Fibroblast of the conjunctiva (primary cell): ENCODE measurements at regions not wholly inside any gene's neighbourhood (a gene's known extent, or its start where the extent isn't known, plus 50 kb on each side); places are given as distances from the start of the nearest gene placed in this dataset.
"Not testable (repeated sequence)": the region's sequence is repeated elsewhere in the genome, so short reads cannot be mapped to it uniquely, and the experiment has no call there.

Experiments used
- DNase-seq: peaks from one replicate; pipeline ENCODE4 v3.0.0-alpha.2; 2010; ENCODE audit warnings: low read depth

DNA sequence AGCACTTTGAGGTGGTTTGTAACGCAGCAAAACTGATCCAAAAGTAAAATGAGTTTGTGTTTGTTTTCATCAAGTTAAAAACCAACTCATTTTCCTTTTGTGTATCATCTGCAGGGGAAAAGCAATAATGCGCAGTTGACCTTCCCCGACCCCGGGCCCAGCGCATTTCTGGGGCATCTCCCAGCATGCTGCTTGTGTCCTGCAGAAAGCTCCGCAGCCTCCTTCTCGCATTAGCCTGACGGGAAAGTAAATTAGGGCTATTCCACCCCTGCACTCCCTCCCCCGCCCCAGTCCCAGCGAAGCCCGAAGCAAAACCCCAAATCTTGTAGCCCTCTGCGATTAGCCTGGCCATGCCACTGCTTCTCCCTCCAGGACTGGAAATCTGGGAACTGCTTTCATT lies 82.0 kb upstream of the PPM1B start:
- DNase-seq, result no peak

DNA sequence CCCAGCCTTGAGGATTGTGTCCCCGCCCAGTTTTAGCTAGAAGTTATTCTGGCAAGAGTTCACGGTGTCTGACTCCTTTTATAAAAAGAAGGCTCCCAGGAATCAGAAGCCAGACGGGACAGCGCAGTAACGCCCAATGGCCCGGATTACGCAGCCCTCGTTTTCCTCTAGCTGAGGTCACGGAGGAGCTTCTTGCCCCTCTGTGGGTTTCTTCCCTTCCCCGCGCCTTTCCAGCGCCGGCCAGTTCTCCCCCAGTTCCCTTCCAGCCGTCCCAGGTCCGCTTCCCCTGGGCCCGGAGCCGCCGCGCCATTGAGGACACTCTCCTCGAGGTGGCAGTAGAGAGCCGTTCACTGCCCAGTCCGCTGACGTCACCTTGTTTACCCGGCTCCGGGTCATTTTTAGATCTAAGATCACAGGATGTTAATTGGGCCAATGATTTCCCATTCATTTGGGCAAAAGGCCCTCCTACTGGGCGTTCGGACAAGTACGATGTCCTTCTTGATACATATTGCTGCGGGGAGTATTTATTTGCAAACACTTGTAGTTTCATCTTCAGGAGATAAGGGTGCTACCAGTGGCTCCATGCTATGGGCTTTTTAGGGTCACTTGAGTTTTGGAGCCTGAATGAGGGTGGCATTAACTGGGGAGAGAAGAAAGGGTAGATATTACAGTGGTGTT lies 81.5 kb upstream of the PPM1B start:
- peak; percentile 38 for DNase-seq

DNA sequence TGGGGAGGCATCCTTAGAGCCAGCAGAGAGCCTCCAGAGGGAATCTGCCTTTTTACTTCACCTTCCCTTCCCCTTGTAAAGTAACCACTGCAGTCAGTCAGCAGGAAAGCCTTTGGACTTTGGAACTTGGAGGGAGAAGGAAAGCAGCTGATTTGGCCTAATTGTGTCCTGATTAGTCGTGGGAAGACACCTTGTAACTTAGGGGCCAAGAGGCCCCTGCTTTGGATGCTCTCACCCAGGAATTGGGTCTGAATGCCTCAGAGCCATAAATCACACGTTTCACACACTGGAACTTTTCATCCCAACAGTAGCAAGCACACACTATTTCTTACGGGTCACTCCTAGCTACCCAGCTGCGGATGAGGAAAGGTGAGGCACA lies 81.0 kb upstream of the PPM1B start:
- DNase-seq, result no peak

DNA sequence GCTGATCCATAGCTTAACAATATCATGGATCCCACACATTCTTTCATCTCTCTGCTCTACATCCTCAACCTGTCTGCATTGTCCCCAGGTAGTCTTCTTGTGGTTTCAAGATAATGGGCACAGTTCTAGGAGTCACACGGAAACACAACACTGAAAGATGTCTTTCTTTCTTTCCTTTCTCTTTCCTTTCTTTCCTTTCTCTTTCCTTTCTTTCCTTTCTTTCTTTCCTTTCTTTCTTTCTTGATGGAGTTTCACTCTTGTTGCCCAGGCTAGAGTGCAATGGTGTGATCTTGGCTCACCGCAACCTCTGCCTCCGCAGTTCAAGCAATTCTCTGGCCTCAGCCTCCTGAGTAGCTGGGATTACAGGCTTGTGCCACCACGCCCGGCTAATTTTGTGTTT lies 76.2 kb upstream of the PPM1B start:
- not testable (repeated sequence) for DNase-seq

DNA sequence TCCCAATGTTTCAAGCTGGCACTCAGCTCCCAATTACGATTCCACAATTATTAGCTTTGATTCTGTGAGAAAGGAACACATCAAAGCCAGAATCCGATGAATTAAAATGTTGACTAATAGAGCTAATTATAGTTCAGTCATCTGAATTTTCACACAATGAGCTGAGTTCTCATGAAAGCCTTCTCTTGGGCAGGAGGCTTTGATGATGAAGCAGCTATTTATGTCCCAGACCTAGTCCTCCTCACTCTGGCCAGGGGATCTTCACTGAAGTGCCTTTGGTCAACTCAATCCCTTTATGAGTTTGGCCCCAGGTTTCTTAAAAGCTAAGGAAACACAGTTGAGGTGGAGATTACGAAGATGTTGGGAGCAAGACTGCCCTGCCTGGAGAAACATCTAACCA lies 74.7 kb upstream of the PPM1B start:
- no peak for DNase-seq

DNA sequence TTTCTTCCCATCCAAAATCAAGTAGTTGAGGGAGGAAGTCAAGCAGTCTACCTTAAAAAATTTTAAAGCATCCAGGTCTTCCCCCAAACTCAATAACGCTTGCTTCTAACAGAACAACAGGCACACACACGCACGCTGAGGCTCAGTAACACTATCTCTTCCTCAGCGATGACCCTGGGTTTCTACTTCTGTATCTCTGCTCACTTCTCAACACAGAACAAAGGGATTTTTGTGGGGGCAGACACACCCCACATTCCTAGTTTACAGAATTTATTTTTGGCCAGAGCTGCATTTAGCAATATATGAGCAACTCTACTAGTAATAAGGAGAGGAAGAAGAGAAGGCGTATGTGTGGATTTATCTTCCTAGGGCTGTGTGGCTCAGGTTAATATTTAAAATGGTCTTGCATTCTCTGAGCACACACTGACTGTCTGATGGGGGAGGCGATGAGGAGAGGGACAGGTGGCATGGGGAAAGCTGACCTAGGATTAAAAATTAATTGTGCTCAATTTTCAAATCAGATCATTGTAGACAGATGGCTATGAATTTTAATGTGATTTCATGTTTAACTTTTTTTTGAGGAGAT lies 71.3 kb upstream of the PPM1B start:
- no peak for DNase-seq

DNA sequence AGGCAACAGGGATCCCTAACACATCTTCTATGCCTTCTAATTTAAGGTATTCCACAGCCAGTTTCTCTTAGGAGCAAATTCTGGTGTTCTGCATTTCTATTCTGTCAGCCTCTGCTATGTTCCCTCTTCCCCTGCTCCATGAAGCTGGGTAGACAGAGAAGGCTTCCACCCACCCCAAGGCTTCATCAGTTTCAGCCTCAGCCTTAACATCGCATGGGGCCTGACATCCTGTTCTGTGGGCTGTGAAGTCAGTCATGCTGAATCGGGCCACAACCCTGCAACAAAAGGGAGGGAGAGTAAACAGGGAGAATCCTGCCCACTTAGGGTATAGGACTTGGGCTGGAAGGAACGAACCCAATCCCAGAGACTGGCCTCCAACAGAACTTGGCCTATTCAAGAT lies 70.6 kb upstream of the PPM1B start:
- DNase-seq, result no peak

DNA sequence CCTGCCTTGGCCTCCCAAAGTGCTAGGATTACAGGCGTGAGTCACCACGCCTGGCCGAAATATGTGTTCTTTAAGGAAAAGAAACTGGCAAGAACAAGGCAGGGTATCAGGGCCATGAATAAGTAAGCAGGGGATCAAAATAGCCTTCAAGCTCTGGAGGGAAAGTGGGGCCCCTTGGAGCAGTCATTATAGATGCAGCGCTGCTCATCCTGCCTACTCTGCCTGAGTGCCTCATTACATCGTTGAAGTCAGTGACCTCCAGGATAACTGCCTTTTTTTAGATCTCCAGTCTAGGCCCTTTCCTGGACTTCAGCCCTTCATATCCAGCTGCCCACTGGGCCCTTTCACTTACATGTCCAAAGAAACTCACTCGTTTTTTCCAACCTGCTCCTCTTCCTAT lies 69.8 kb upstream of the PPM1B start:
- no peak for DNase-seq

DNA sequence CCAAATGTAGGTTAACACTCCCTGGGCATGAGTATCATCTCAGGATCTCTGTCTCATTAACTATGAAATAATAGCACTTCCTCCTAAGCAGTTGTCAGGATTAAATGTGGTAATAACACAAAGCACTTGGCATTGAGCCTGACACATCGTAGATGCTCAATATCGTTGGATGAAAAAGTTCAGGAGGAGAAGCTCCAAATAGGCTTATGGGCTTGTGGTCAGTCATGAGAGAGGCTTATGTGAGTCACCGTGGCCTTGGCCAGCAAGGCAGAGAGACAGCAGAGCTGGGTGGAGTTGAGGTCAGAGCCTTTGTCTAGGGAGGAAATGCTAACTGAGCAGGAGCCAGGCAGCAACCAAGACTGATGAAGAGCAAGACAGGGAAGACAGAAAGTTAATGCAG lies 68.3 kb upstream of the PPM1B start:
- peak; percentile 63 for DNase-seq

DNA sequence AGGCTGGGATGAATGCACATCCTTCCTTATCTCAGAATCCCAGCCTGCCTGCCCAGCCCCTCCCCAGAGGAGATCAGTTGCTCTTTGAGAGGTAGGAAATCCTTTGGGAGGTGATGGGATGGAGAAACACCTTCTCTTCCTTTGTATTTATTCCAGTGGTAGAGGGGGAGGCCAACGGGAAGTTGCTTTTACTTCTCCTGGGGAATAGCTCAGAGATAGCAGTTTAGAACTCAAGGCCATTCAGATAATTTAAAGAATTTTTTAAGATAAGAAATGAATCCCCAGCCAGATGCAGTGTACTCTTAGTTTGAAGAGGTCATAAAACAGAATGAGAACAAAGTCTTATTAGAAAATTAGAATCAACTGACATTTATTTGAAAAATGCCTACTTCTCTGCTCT lies 67.4 kb upstream of the PPM1B start:
- DNase-seq, result no peak

DNA sequence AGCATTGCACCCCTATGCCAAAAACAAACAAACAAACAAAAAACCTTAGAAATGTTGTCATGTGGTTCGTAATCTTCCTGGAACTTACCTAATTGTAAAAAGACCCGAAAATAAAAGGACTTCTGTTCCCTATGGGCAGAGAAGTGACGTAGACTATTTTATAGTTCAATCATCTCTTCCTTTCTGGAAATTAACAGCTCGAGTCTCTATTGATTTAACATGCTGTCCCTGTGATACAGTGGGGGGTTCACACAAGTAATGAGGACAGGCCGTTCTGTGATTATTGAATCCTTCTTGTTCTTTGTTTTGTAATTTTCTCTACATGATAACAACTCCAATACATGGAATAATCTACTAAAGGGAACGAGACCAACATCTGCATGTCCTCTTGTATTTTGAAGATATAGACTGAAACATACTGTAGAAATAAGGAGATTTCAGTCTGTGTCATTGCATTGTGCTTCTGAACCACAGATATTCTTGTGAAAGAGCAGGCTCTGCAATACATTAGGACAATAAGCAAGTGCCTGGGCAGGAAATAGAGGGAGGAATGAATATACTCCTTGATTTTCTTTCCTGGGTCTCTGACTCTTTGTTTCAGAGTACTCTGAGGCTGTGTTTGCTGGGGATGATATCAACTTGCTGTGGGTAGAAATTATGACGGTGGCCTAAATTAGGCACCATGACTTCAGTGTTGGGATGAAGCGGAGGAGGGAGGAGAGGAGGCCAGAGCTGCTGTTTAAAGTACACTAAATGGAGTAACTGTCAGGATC lies 65.7 kb upstream of the PPM1B start:
- DNase-seq, result no peak

DNA sequence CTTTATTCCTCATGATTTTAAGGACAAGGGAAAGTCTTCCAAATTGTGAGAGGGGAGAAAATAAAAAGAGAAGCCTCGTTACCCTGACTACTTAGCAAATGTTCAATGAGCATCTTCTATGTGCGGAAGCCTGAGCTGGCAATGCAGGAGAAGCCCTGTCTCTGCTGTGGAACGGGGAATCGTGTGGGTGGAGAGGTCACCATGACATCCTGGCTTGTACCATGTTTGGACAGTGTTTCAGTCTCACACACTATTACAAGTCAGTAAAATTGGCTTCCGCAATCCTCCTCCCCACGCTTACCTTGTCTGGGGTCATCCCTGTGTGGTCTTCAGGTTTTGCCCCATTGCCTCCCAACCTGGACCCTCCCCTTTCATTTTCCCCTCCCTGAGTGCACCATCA lies 65.0 kb upstream of the PPM1B start:
- DNase-seq, result no peak

DNA sequence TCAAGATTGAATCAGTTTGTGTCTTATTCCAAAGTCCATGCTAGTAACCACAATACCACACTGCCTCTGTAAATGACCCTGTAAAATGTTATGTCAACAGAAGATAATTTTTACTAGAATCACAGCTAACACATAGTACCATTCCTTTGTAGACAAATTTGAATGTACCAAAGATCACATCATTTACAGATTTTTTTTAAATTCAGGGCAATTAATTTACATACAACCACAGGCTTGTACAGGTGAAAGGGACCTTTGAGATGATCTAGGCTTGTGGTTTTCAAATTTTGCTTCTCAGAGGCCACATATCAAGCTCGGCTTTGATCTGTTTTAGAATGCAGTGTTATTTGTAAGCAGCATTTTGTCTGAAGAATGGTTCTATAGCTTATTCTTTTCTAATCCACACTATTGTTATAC lies 63.8 kb upstream of the PPM1B start:
- DNase-seq, result no peak

DNA sequence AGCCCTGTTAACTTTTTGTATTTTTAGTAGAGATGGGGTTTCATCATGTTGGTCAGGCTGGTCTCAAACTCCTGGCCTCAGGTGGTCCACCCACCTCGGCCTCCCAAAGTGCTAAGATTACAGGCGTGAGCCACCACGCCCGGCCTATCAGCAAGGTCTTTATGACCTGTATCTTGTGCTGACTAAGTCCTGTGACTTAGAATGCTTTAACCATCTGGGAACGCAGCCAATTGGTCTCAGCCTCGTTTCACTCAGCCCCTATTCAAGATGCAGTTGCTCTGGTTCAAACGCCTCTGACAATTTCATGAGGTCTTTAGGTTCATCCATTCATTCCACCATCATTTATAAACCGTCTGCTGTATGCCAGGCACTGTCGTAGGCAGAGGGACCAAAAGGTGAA lies 62.2 kb upstream of the PPM1B start:
- DNase-seq, result not testable (repeated sequence)

DNA sequence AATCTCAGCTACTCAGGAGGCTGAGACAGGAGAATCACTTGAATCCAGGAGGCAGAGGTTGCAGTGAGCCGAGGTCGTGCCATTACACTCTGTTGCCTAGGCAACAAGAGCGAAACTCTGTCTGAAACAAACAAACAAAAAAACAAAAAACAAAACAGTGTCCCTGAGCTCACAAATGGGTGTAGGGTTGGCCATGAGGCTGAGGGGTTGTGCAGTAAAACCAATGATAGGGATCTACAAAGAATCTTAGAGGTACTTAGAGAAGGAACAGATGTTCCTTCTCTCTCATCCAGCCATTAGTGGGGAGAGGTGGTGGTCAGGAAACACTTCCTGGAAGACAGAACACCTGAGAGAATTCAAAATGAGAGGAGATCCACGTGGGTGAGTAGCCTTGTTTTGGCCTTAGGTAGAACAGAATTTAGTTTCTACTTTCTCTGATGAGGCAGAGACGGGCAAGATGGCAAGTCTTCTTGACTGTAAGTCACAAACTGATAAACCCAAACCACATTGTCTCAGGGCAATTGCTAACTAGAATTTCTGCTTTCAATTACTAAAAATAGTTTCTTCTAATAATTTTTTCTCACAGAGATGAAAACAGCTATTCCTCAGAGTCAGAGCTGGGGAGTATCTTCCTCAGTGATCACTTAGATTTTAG lies 61.5 kb upstream of the PPM1B start:
- no peak for DNase-seq

DNA sequence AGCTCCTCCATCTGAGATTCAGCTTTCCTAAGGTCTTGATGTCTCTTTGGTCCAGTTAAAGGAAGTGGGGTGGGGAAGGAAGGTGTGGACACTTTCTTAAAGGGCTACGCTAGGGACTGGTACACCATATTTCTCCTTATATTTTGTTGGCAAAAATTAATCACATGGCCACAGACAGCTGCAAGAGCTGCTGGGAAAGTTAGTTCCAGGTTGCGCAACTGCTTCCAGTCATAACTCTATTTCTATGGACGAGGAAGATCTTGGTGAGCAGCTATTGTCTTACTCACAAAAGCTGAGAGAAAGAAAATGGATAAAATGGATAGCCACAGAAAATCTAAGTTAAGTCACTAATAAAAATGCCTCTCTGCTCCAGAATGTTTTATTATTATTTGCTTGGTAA lies 60.7 kb upstream of the PPM1B start:
- DNase-seq, result no peak

DNA sequence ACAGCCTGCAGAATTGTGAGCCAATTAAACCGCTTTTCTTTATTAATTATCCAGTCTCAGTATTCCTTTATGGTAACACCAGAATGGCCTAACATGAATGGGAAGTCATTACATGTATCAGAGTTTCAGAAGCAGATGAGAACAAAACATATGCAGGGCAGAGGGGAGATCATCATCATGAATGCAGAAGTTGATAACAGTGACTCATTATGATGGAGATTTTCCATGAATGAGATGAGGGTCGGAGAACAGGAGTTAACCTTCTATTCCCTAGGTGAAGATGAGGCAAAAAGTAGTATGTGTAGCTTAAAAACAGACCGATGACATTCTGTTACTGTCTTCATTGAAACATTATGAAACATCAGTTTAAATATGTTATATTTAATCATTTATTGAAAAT lies 59.5 kb upstream of the PPM1B start:
- no peak for DNase-seq

DNA sequence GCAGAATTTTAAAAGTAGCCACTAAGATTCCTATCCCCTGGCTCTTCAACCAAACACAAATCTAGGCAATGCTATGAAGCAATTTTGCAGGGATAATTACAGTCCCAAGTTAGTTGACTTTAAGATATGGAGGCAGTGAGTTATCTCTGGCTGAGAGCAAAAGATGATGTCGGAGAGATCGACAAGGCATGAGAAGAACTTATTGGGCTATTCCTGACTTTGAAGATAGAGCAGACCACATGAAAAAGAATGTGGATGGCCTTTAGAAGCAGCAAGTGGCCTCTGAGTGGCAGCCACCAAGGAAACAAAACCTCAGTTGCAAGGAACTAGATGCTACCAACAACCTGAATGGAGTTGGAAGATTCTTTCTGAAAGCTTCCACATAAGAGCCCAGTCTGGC lies 58.2 kb upstream of the PPM1B start:
- no peak for DNase-seq

DNA sequence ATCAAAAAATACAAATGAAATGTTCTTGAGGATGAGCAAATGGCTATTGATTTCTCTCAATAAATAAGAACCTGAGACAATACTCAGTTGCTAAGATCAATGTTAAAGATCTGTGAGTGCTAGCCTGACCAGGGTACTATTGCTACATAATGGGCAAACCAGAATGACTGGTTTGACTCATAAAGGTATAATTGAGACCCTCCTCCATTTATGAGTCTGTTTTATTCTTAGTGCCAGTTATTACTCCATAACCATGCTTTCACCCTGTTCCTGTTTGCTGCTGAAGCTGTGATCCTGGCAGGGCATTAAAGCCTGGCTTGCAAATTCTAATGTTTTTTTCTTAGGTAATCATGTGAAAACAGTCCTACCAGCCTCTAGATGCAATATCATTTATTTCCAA lies 56.6 kb upstream of the PPM1B start:
- no peak for DNase-seq

DNA sequence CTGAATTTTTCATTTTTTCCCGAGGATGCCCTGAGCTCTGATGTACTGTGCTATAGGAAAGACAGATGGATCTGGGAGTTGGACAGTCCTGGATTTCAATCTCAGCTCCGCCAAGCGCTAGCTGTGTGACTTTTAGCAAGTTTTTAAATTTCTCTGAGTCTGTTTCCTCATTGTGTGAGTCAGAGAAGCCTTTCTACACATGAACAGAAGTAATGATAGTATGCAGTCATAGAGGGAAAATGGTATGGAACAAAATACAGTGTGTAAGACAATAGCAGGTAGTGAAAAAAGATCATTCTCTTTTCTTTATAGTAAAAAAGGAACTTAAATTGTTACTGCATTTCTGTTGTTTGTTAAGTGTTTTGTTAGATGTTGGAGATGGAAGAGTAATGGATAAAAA lies 52.4 kb upstream of the PPM1B start:
- DNase-seq, result no peak

DNA sequence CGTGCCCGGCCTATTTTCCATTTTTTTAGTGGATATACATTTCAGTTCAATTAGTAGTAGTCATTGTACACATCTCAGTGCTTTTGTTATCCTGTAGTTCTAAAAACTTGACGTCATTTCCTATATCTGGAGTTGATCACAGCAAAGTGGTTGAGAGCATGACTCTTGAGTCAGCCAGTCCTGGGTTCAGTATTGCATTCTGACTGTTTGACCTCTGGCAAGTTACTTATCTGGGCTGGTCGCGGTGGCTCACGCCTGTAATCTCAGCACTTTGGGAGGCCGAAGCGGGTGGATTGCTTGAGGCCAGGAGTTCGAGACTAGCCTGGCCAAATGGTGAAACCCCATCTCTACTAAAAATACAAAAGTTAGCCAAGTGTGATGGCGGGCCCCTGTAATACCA lies 50.4 kb upstream of the PPM1B start:
- DNase-seq, result no peak
